Activated B cell treated with CpG ODN at 0.5 μM for 24 hours (primary cell): ENCODE measurements at regions not wholly inside any gene's neighbourhood (a gene's known extent, or its start where the extent isn't known, plus 50 kb on each side); places are given as distances from the start of the nearest gene placed in this dataset.

Experiments
- ATAC-seq: fragments of 200-7000 bp; cut with Tn5 transposase; one replicate; pipeline ENCODE4 v1.10.0; 2021; ENCODE audit warnings: low read depth, mild to moderate bottlenecking, moderate library complexity
- CTCF ChIA-PET: fragments of 350-600 bp; sonication (Branson Sonifier 250); formaldehyde crosslinking; loops from one replicate; lab custom pipeline; 2021; ENCODE audit warnings: antibody characterized with exemption; lab: Charles Lee
- POLR2A ChIA-PET: fragments of 350-600 bp; sonication (Branson Sonifier 250); formaldehyde crosslinking; loops from one replicate; lab custom pipeline; 2021; ENCODE audit warnings: antibody characterized with exemption; lab: Charles Lee
- DNase-seq: peaks from one replicate; pipeline ENCODE4 v3.0.0; 2022
- H3K27ac Mint-ChIP-seq: one replicate; pipeline ENCODE4 v1.8.0; 2020; ENCODE audit warnings: mixed read lengths
- H3K27me3 Mint-ChIP-seq: one replicate; pipeline ENCODE4 v1.8.0; 2021; ENCODE audit warnings: mixed read lengths
- H3K36me3 Mint-ChIP-seq: one replicate; pipeline ENCODE4 v1.8.0; 2021; ENCODE audit warnings: low read depth, mixed read lengths
- H3K4me1 Mint-ChIP-seq: one replicate; pipeline ENCODE4 v1.8.0; 2021; ENCODE audit warnings: mixed read lengths
- H3K4me3 Mint-ChIP-seq: one replicate; pipeline ENCODE4 v1.8.0; 2020; ENCODE audit warnings: mild to moderate bottlenecking, mixed read lengths
- H3K9me3 Mint-ChIP-seq: one replicate; pipeline ENCODE4 v1.8.0; 2020; ENCODE audit warnings: mixed read lengths
- CTCF ChIP-seq: fragments of 200-600 bp; IDR thresholded peaks from one replicate; pipeline ENCODE4 v1.8.0; 2022; ENCODE audit warnings: antibody characterized with exemption, mild to moderate bottlenecking
- intact Hi-C: fragments of 100-400 bp; cut with micrococcal nuclease; formaldehyde crosslinking; loops from one replicate; pipeline ENCODE4 v1.15.1; 2024

GRCh38 chr2:223414646-223415045, 187.5 kb downstream of the SCG2 start:
- no peak overlapping the region for H3K4me3 Mint-ChIP-seq

GRCh38 chr2:223415071-223415470, 187.1 kb downstream of the SCG2 start:
- POLR2A ChIA-PET = no interaction called here
- no peak for ATAC-seq
- no peak overlapping the region for H3K4me3 Mint-ChIP-seq
- H3K36me3 Mint-ChIP-seq = no peaks in the 10 kb centered on the region
- H3K9me3 Mint-ChIP-seq = no peaks in the 10 kb centered on the region
- no peak for TF ChIP-seq CTCF
- CTCF ChIA-PET = no interaction called here
- intact Hi-C loops = no loop called here
- H3K27ac Mint-ChIP-seq = no peak overlapping the region
- no peak for DNase-seq
- H3K4me1 Mint-ChIP-seq = no peaks in the 10 kb centered on the region
- no peaks in the 10 kb centered on the region for H3K27me3 Mint-ChIP-seq

More at GRCh38 chr2:223414646-223415045, 187.5 kb downstream of the SCG2 start:
- Mint-ChIP-seq H3K27ac (no peak overlapping the region), H3K27me3 (no peaks in the 10 kb centered on the region), H3K9me3 (no peaks in the 10 kb centered on the region), H3K4me1 (no peaks in the 10 kb centered on the region), H3K36me3 (no peaks in the 10 kb centered on the region)
- CTCF ChIA-PET = no interaction called here
- POLR2A ChIA-PET = no interaction called here
- DNase-seq (no peak), ATAC-seq (no peak)
- intact Hi-C loops = no loop called here
- TF ChIP-seq CTCF = no peak

- DNase-seq (no peak), ATAC-seq (no peak)
- H3K27me3 Mint-ChIP-seq = no peaks in the 10 kb centered on the region
- TF ChIP-seq CTCF = no peak
- H3K36me3 Mint-ChIP-seq = no peaks in the 10 kb centered on the region
- H3K9me3 Mint-ChIP-seq = no peaks in the 10 kb centered on the region
- ChIA-PET POLR2A (no interaction called here), CTCF (no interaction called here)
- intact Hi-C loops = no loop called here
- no peak overlapping the region for H3K27ac Mint-ChIP-seq
- H3K4me1 Mint-ChIP-seq = no peaks in the 10 kb centered on the region
- H3K4me3 Mint-ChIP-seq = no peak overlapping the region
Measured at GRCh38 chr2:223416815-223417610, 185.1 kb downstream of the SCG2 start.

GRCh38 chr2:223418131-223418530, 184.0 kb downstream of the SCG2 start:
- Mint-ChIP-seq H3K4me1 (no peaks in the 10 kb centered on the region), H3K9me3 (no peaks in the 10 kb centered on the region), H3K27ac (no peak overlapping the region), H3K27me3 (no peaks in the 10 kb centered on the region), H3K4me3 (no peak overlapping the region), H3K36me3 (no peaks in the 10 kb centered on the region)
- DNase-seq = no peak
- ChIA-PET CTCF (no interaction called here), POLR2A (no interaction called here)
- intact Hi-C loops = no loop called here
- ATAC-seq = no peak
- TF ChIP-seq CTCF = no peak

GRCh38 chr2:223418604-223419199, 183.5 kb downstream of the SCG2 start:
- no peak for DNase-seq
- Mint-ChIP-seq H3K36me3 (no peaks in the 10 kb centered on the region), H3K27me3 (no peaks in the 10 kb centered on the region), H3K4me1 (no peaks in the 10 kb centered on the region), H3K4me3 (no peak overlapping the region), H3K27ac (no peak overlapping the region), H3K9me3 (no peaks in the 10 kb centered on the region)
- ChIA-PET CTCF (no interaction called here), POLR2A (no interaction called here)
- no peak for ATAC-seq
- intact Hi-C loops = no loop called here
- no peak for TF ChIP-seq CTCF
